WTC11 (cell line): ENCODE measurements at regions not wholly inside any gene's neighbourhood (a gene's known extent, or its start where the extent isn't known, plus 50 kb on each side); places are given as distances from the start of the nearest gene placed in this dataset.

Experiments
- ATAC-seq: fragments of 200-7000 bp; cut with Tn5 transposase; 2 replicates; pipeline ENCODE4 v1.10.0; 2021; ENCODE audit warnings: mild to moderate bottlenecking, moderate library complexity
- CTCF ChIA-PET: fragments of 300-600 bp; sonication (Branson Sonifier 250); formaldehyde crosslinking; loops from one replicate; lab custom pipeline; 2021; ENCODE audit warnings: antibody characterized with exemption; lab: Charles Lee
- POLR2A ChIA-PET: fragments of 350-600 bp; sonication (Branson Sonifier 250); formaldehyde crosslinking; loops from one replicate; lab custom pipeline; 2021; ENCODE audit warnings: antibody characterized with exemption; lab: Charles Lee
- DNase-seq: peaks from one replicate; pipeline ENCODE4 v3.0.0; 2021; ENCODE audit warnings: low spot score
- H3K27ac Mint-ChIP-seq: 2 replicates; pipeline ENCODE4 v1.8.0; 2021; ENCODE audit warnings: mixed read lengths
- H3K27me3 Mint-ChIP-seq: 2 replicates; pipeline ENCODE4 v1.8.0; 2021; ENCODE audit warnings: low read depth, mild to moderate bottlenecking, moderate library complexity, mixed read lengths
- H3K36me3 Mint-ChIP-seq: 2 replicates; pipeline ENCODE4 v1.8.0; 2021; ENCODE audit warnings: mixed read lengths
- H3K4me1 Mint-ChIP-seq: 2 replicates; pipeline ENCODE4 v1.8.0; 2022; ENCODE audit warnings: mixed read lengths
- H3K4me3 Mint-ChIP-seq: 2 replicates; pipeline ENCODE4 v1.8.0; 2021; ENCODE audit warnings: mild to moderate bottlenecking, moderate library complexity, mixed read lengths
- H3K9me3 Mint-ChIP-seq: 2 replicates; pipeline ENCODE4 v1.8.0; 2021; ENCODE audit warnings: mixed read lengths
- CBFB ChIP-seq: sonication (generic); formaldehyde crosslinking; IDR thresholded peaks from 2 replicates; pipeline ENCODE4 v1.8.1; 2022; ENCODE audit warnings: mild to moderate bottlenecking, low read depth, missing genetic modification reagents
- CREB1 ChIP-seq: sonication (generic); formaldehyde crosslinking; IDR thresholded peaks from 2 replicates; pipeline ENCODE4 v1.8.0; 2023; ENCODE audit warnings: mild to moderate bottlenecking, missing genetic modification reagents
- CREM ChIP-seq: sonication (generic); formaldehyde crosslinking; IDR thresholded peaks from 2 replicates; pipeline ENCODE4 v1.8.1; 2022; ENCODE audit warnings: mild to moderate bottlenecking, missing genetic modification reagents, moderate library complexity
- EMX1 ChIP-seq: fragments of 250-450 bp; sonication (Bioruptor Pico); IDR thresholded peaks from 2 replicates; pipeline ENCODE4 v1.8.0; 2021; ENCODE audit warnings: mild to moderate bottlenecking
- ESRRA ChIP-seq: sonication (generic); formaldehyde crosslinking; IDR thresholded peaks from 2 replicates; pipeline ENCODE4 v1.8.1; 2022; ENCODE audit warnings: mild to moderate bottlenecking, missing genetic modification reagents, borderline replicate concordance
- GRHL2 ChIP-seq: fragments of 250-450 bp; sonication (Bioruptor Pico); IDR thresholded peaks from 2 replicates; pipeline ENCODE4 v1.8.0; 2022; ENCODE audit warnings: mild to moderate bottlenecking, moderate library complexity; ENCODE audit not compliant: insufficient replicate concordance, severe bottlenecking
- HMGA2 ChIP-seq: fragments of 250-450 bp; sonication (Bioruptor Pico); IDR thresholded peaks from 2 replicates; pipeline ENCODE4 v1.4.0; 2021; ENCODE audit warnings: mild to moderate bottlenecking, moderate library complexity
- MYBL2 ChIP-seq: sonication (generic); formaldehyde crosslinking; IDR thresholded peaks from 2 replicates; pipeline ENCODE4 v1.8.1; 2023; ENCODE audit warnings: mild to moderate bottlenecking, moderate library complexity, missing genetic modification reagents
- NFATC4 ChIP-seq: fragments of 250-450 bp; sonication (Bioruptor Pico); IDR thresholded peaks from 2 replicates; pipeline ENCODE4 v1.9.0; 2021; ENCODE audit warnings: mild to moderate bottlenecking
- RELA ChIP-seq: sonication (generic); formaldehyde crosslinking; IDR thresholded peaks from 2 replicates; pipeline ENCODE4 v1.8.1; 2022; ENCODE audit warnings: missing genetic modification reagents, mild to moderate bottlenecking, borderline replicate concordance
- RORB ChIP-seq: fragments of 250-450 bp; sonication (Bioruptor Pico); IDR thresholded peaks from 2 replicates; pipeline ENCODE4 v1.9.0; 2021; ENCODE audit warnings: mild to moderate bottlenecking
- SOX15 ChIP-seq: fragments of 250-450 bp; sonication (Bioruptor Pico); IDR thresholded peaks from 2 replicates; pipeline ENCODE4 v1.9.0; 2021; ENCODE audit warnings: mild to moderate bottlenecking
- ZNF121 ChIP-seq: sonication (generic); formaldehyde crosslinking; IDR thresholded peaks from 2 replicates; pipeline ENCODE4 v1.8.0; 2023; ENCODE audit warnings: missing genetic modification reagents
- ZNF317 ChIP-seq: sonication (generic); formaldehyde crosslinking; IDR thresholded peaks from 2 replicates; pipeline ENCODE4 v1.8.1; 2023; ENCODE audit warnings: low read depth, mild to moderate bottlenecking, moderate library complexity, missing genetic modification reagents, borderline replicate concordance
- ZNF423 ChIP-seq: fragments of 250-450 bp; sonication (Bioruptor Pico); IDR thresholded peaks from 2 replicates; pipeline ENCODE4 v2.1.2; 2022; ENCODE audit warnings: mild to moderate bottlenecking, moderate library complexity
- TF ChIP-seq, protein P1 (sequence below): sonication (generic); formaldehyde crosslinking; IDR thresholded peaks from 2 replicates; pipeline ENCODE4 v1.8.1; 2023; ENCODE audit warnings: mild to moderate bottlenecking, missing genetic modification reagents, borderline replicate concordance
- TF ChIP-seq, protein P2 (sequence below): fragments of 250-450 bp; sonication (Bioruptor Pico); IDR thresholded peaks from 2 replicates; pipeline ENCODE4 v1.9.0; 2021; ENCODE audit warnings: moderate library complexity, mild to moderate bottlenecking, inconsistent platforms, borderline replicate concordance
- TF ChIP-seq, protein P3 (sequence below): fragments of 250-450 bp; sonication (Bioruptor Pico); conservative IDR thresholded peaks from 2 replicates; pipeline ENCODE4 v1.9.0; 2021; ENCODE audit warnings: mild to moderate bottlenecking
- TF ChIP-seq, protein P4 (sequence below): sonication (generic); formaldehyde crosslinking; IDR thresholded peaks from 2 replicates; pipeline ENCODE4 v1.8.0; 2023; ENCODE audit warnings: missing genetic modification reagents
- TF ChIP-seq, protein P5 (sequence below): sonication (generic); formaldehyde crosslinking; IDR thresholded peaks from 2 replicates; pipeline ENCODE4 v1.8.1; 2023; ENCODE audit warnings: mild to moderate bottlenecking, missing genetic modification reagents

DNA sequence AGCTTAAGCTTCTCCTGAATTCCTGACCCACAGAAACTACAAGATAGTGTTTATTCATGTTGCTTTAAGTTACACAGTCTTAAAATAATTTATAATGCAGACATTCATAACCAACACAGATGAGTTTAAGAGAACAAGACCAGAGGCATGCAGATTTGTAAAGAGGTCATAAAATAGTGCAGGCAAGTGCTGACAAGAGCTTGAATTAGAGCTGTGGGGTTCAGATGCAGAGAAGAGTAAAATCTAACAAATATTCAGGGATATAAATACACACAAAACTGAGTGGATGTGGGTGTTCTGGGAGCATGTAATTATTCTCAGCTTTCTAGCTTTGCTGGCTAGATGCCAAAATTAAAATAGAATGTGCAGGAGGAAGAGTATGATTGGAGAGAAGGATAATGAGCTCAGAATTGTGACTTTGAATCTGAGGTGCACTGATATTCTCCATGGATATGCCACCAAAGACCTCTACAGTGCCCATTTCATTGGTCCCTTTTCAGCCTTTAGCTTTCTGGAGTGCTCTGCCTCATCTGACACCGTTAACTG, 291.9 kb upstream of the SGK1 start (continued):
- TF ChIP-seq SOX15 (CRISPR knock-in tag): no peak
- TF ChIP-seq NFATC4: no peak

DNA sequence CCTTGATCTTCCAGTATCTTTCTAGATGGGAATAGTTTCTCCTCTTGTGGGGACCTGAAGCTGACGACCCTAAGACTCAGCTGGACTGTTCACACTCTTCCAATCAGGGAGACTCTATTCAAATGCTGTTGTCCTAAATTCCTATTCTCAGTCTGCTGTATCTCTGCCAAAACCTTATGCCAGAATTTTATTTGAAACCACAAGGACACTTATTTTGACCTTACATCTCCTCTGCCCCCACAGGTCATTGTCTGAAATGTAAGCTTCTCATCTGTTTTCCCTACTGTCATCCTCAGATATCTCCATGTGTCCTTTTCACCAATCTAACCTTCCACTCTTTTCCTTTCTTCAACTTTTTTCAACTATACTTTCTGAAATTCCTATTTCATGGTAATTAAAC, 289.5 kb upstream of the SGK1 start:
- ChIA-PET POLR2A (no interaction called here), CTCF (no interaction called here)
- Mint-ChIP-seq H3K4me3 (no peak overlapping the region), H3K36me3 (peaks cover 10% of the 10 kb centered on the region), H3K4me1 (no peaks in the 10 kb centered on the region), H3K9me3 (peaks cover 19% of the 10 kb centered on the region), H3K27ac (no peak overlapping the region), H3K27me3 (no peaks in the 10 kb centered on the region)
- ATAC-seq: no peak
- DNase-seq: no peak
- no peak for TF ChIP-seq CREM (CRISPR knock-in tag)
- no peak for TF ChIP-seq ZNF423 (CRISPR knock-in tag)
- no peak for TF ChIP-seq CREB1 (CRISPR knock-in tag)
- TF ChIP-seq CBFB (CRISPR knock-in tag): no peak

DNA sequence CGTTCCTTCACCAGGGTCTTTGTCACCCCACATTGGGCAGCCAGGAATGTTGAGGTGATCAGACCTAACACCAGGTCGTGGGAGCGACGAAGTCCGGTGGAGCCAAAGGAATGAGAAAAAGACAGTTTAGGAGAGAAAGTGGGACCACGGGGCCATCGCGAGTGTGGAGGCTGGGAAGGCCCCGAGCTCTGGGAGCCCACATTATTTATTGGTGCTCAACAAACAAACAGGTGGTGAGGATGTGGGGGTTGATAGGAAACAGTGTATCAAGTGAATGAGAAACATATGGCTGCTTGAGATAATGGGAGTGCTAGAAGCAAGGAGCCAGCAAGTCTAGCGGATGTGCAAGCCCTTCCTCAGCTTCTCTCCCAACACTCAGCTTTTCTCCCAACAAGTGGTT, 287.1 kb upstream of the SGK1 start:
- TF ChIP-seq GRHL2 (CRISPR knock-in tag): no peak
- TF ChIP-seq NFATC4: no peak
- no peak for TF ChIP-seq ZNF121 (CRISPR knock-in tag)
- TF ChIP-seq SOX15 (CRISPR knock-in tag): no peak
- no peak for TF ChIP-seq HMGA2 (CRISPR knock-in tag)
- no peak for TF ChIP-seq EMX1 (CRISPR knock-in tag)
- TF ChIP-seq, all 79 proteins: peak for 0
- no peak overlapping the region for H3K4me3 Mint-ChIP-seq
- no peak for ATAC-seq
- peaks cover 29% of the 10 kb centered on the region for H3K36me3 Mint-ChIP-seq
- no peak for DNase-seq
- no peak overlapping the region for H3K27ac Mint-ChIP-seq
- H3K27me3 Mint-ChIP-seq: no peaks in the 10 kb centered on the region
- H3K9me3 Mint-ChIP-seq: peaks cover 41% of the 10 kb centered on the region
- CTCF ChIA-PET: no interaction called here
- H3K4me1 Mint-ChIP-seq: no peaks in the 10 kb centered on the region
- POLR2A ChIA-PET: no interaction called here

DNA sequence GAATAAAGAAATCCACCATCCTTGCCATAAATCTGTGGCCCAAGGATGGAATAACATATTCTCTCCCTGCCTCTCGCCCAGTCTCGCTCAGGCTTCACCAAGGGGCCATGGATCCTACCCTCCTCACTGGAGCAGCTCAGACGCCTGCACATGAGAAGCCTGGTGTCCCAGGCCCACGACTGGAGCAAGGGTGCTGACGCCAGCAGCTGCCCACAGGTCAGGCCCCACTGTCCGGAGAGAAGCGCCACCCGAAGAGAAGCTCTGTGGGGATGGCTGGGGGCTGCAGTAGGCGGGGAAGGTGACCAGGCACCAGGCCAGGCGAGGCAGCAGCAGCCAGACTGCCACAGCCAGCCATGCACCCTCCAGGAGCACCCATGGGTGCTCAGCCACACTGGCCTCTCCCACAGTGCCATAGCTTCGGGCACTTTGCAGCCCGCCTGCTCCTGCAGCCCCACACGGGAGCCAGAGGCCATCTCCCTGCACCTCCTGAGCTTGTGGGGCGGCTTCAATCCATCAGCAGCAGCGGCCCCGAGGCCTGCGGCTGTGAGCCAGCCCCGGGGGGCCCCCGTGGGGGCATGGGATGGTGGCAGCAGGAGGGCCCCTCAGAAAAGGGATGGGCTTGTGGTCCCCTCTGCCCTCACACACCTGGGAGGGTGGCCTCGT, 286.2 kb upstream of the SGK1 start:
- POLR2A ChIA-PET: no interaction called here
- CTCF ChIA-PET: no interaction called here
- ATAC-seq: no peak
- peaks cover 42% of the 10 kb centered on the region for H3K9me3 Mint-ChIP-seq
- H3K27me3 Mint-ChIP-seq: no peaks in the 10 kb centered on the region
- no peak overlapping the region for H3K27ac Mint-ChIP-seq
- no peaks in the 10 kb centered on the region for H3K4me1 Mint-ChIP-seq
- peaks cover 29% of the 10 kb centered on the region for H3K36me3 Mint-ChIP-seq
- DNase-seq: no peak
- H3K4me3 Mint-ChIP-seq: no peak overlapping the region
- TF ChIP-seq, protein P1, sequence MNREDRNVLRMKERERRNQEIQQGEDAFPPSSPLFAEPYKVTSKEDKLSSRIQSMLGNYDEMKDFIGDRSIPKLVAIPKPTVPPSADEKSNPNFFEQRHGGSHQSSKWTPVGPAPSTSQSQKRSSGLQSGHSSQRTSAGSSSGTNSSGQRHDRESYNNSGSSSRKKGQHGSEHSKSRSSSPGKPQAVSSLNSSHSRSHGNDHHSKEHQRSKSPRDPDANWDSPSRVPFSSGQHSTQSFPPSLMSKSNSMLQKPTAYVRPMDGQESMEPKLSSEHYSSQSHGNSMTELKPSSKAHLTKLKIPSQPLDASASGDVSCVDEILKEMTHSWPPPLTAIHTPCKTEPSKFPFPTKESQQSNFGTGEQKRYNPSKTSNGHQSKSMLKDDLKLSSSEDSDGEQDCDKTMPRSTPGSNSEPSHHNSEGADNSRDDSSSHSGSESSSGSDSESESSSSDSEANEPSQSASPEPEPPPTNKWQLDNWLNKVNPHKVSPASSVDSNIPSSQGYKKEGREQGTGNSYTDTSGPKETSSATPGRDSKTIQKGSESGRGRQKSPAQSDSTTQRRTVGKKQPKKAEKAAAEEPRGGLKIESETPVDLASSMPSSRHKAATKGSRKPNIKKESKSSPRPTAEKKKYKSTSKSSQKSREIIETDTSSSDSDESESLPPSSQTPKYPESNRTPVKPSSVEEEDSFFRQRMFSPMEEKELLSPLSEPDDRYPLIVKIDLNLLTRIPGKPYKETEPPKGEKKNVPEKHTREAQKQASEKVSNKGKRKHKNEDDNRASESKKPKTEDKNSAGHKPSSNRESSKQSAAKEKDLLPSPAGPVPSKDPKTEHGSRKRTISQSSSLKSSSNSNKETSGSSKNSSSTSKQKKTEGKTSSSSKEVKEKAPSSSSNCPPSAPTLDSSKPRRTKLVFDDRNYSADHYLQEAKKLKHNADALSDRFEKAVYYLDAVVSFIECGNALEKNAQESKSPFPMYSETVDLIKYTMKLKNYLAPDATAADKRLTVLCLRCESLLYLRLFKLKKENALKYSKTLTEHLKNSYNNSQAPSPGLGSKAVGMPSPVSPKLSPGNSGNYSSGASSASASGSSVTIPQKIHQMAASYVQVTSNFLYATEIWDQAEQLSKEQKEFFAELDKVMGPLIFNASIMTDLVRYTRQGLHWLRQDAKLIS (CRISPR knock-in tag): no peak
- TF ChIP-seq MYBL2 (CRISPR knock-in tag) (no peak), ZNF317 (no peak), RELA (CRISPR knock-in tag) (no peak), RORB (CRISPR knock-in tag) (no peak), ESRRA (no peak)
- TF ChIP-seq, protein P2, sequence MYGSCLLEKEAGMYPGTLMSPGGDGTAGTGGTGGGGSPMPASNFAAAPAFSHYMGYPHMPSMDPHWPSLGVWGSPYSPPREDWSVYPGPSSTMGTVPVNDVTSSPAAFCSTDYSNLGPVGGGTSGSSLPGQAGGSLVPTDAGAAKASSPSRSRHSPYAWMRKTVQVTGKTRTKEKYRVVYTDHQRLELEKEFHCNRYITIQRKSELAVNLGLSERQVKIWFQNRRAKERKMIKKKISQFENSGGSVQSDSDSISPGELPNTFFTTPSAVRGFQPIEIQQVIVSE: no peak
- TF ChIP-seq, protein P3, sequence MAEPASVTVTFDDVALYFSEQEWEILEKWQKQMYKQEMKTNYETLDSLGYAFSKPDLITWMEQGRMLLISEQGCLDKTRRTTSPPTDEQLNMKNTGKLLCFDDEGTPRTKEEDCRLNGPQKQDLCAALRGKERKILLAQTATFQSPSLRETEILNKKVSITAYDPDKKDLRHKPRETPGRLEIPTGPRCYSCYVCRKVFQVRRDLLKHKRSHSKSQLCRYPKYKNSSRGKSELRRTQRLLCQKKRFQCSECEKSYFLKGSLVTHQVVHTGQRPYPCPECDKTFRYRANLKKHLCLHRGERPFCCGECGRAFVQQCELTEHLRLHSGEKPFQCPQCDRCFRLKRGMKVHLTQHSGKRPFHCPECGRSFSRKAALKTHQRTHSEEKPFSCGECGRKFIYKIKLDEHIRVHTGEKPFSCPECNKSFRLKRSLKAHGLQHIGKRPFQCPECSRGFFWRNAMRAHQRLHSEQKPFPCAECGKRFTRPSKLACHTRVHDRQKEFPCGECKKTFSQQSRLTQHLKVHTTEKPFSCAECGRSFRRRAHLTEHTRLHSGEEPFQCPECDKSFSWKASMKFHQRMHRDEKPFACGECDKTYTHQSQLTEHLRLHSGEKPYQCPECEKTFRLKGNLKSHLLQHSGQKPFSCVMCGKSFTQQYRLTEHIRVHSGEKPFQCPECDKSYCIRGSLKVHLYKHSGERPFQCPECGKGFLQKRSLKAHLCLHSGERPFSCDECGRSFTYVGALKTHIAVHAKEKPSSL (CRISPR knock-in tag): no peak
- TF ChIP-seq, protein P4, sequence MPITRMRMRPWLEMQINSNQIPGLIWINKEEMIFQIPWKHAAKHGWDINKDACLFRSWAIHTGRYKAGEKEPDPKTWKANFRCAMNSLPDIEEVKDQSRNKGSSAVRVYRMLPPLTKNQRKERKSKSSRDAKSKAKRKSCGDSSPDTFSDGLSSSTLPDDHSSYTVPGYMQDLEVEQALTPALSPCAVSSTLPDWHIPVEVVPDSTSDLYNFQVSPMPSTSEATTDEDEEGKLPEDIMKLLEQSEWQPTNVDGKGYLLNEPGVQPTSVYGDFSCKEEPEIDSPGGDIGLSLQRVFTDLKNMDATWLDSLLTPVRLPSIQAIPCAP: no peak
- TF ChIP-seq, protein P5, sequence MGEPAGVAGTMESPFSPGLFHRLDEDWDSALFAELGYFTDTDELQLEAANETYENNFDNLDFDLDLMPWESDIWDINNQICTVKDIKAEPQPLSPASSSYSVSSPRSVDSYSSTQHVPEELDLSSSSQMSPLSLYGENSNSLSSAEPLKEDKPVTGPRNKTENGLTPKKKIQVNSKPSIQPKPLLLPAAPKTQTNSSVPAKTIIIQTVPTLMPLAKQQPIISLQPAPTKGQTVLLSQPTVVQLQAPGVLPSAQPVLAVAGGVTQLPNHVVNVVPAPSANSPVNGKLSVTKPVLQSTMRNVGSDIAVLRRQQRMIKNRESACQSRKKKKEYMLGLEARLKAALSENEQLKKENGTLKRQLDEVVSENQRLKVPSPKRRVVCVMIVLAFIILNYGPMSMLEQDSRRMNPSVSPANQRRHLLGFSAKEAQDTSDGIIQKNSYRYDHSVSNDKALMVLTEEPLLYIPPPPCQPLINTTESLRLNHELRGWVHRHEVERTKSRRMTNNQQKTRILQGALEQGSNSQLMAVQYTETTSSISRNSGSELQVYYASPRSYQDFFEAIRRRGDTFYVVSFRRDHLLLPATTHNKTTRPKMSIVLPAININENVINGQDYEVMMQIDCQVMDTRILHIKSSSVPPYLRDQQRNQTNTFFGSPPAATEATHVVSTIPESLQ (CRISPR knock-in tag): no peak
